Gastroesophageal sphincter (tissue), 4 donors: ENCODE measurements at regions not wholly inside any gene's neighbourhood (a gene's known extent, or its start where the extent isn't known, plus 50 kb on each side); places are given as distances from the start of the nearest gene placed in this dataset.

ENCODE experiments used
- ATAC-seq: fragments of 150-250 bp; one replicate; pipeline ENCODE4 v1.9.1; 2016; ENCODE audit warnings: mild to moderate bottlenecking, moderate library complexity
- H3K27ac ChIP-seq, 4 donors: fragments of 200-600 bp; sonication (generic) in 3 of 4; 1 replicate in 3 of 4; 2 replicates in 1 of 4; pipeline ENCODE4 v1.5.1; 2016 to 2019
- H3K27me3 ChIP-seq: fragments of 200-600 bp; sonication (generic); one replicate; pipeline ENCODE4 v1.5.1; 2019
- H3K36me3 ChIP-seq, 2 donors: fragments of 200-600 bp; sonication (generic); one replicate each; pipeline ENCODE4 v1.5.1; 2019; ENCODE audit warnings: control low read depth in 1 of 2
- H3K4me1 ChIP-seq, 3 donors: fragments of 200-600 bp; sonication (generic); 1 replicate in 2 of 3; 2 replicates in 1 of 3; pipeline ENCODE4 v1.5.1; 2016 to 2019; ENCODE audit warnings: control low read depth in 2 of 3
- H3K4me3 ChIP-seq, 2 donors: fragments of 200-600 bp; sonication (generic); one replicate each; pipeline ENCODE4 v1.5.1; 2019; ENCODE audit warnings: mild to moderate bottlenecking in 1 of 2, moderate library complexity in 1 of 2
- H3K9me3 ChIP-seq, 3 donors: fragments of 200-600 bp; sonication (generic); one replicate each; pipeline ENCODE4 v1.5.1; 2017 to 2019; ENCODE audit warnings: control low read depth in 2 of 3
- EP300 ChIP-seq: sonication (generic); formaldehyde crosslinking; IDR thresholded peaks from one replicate; pipeline ENCODE4 v1.6.1; 2017; ENCODE audit warnings: antibody characterized with exemption, mild to moderate bottlenecking
- POLR2A ChIP-seq, 2 donors: fragments of 450-650 bp; IDR thresholded peaks; one replicate each; pipeline ENCODE4 v1.6.1; 2017; ENCODE audit warnings: antibody characterized with exemption in 2 of 2, mild to moderate bottlenecking in 2 of 2, moderate library complexity in 1 of 2
- POLR2AphosphoS5 ChIP-seq: sonication (generic); formaldehyde crosslinking; IDR thresholded peaks from one replicate; pipeline ENCODE4 v1.6.1; 2017; ENCODE audit warnings: antibody characterized with exemption
- WGBS, 2 donors: methylation state at CpG; one replicate each; pipeline ENCODE4 v1.1.5; 2018; ENCODE audit warnings: low coverage in 1 of 2; 5-methylcytosine and 5-hydroxymethylcytosine counted together
- TF ChIP-seq, protein P1 (sequence below), 4 experiments: fragments of 200-600 bp in 2 of 4; fragments of 450-650 bp in 2 of 4; sonication (generic) in 1 of 4; IDR thresholded peaks; one replicate each; pipeline ENCODE4 v1.5.1; 2017 to 2019; ENCODE audit warnings: antibody characterized with exemption in 4 of 4, mild to moderate bottlenecking in 2 of 4, moderate library complexity in 2 of 4

DNA sequence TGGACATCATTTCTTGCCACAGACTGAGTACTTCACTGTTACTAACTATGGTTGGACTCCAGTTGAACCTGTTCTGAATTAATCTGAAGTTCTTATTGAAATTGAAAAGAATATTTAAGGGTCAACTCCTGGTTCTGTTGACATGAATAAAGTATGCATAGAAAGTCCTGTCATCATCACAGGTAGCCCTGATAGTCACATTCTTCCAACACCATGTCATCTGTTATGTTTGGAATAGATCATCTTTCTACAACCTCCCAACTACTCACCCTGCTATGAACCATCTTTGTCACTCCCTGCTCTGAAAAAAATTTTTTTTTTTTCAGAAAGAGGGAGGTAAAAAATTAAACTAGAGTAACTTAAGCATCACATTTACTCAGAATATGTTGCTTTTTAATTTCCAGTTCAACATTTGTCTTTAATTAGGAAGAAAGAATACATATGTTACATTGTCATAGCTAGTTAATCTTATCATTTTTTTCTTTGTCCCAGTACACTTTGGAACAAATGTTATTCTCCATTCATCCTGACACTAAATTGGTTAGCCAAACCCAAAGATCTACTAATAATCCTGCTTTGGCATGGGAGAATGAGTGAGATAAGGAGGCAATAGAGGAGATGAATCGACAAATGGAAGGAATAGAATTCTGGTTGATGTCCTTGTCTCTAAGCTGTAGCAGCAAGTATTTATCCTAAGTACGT, 775.1 kb upstream of the NRSN1 start:
- Histone ChIP-seq H3K4me3 (no peak overlapping the region), H3K27ac (no peak overlapping the region), H3K9me3 (no peaks in the 10 kb centered on the region), H3K27me3 (no peaks in the 10 kb centered on the region), H3K36me3 (no peaks in the 10 kb centered on the region), H3K4me1 (no peaks in the 10 kb centered on the region)
- 45 to 78% methylated on average over 2 of the region's 2 CpGs for WGBS, 2 donors
- TF ChIP-seq, protein P1, sequence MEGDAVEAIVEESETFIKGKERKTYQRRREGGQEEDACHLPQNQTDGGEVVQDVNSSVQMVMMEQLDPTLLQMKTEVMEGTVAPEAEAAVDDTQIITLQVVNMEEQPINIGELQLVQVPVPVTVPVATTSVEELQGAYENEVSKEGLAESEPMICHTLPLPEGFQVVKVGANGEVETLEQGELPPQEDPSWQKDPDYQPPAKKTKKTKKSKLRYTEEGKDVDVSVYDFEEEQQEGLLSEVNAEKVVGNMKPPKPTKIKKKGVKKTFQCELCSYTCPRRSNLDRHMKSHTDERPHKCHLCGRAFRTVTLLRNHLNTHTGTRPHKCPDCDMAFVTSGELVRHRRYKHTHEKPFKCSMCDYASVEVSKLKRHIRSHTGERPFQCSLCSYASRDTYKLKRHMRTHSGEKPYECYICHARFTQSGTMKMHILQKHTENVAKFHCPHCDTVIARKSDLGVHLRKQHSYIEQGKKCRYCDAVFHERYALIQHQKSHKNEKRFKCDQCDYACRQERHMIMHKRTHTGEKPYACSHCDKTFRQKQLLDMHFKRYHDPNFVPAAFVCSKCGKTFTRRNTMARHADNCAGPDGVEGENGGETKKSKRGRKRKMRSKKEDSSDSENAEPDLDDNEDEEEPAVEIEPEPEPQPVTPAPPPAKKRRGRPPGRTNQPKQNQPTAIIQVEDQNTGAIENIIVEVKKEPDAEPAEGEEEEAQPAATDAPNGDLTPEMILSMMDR (IDR thresholded peaks at IDR 0.05) = no peak
- no peak for ATAC-seq

DNA sequence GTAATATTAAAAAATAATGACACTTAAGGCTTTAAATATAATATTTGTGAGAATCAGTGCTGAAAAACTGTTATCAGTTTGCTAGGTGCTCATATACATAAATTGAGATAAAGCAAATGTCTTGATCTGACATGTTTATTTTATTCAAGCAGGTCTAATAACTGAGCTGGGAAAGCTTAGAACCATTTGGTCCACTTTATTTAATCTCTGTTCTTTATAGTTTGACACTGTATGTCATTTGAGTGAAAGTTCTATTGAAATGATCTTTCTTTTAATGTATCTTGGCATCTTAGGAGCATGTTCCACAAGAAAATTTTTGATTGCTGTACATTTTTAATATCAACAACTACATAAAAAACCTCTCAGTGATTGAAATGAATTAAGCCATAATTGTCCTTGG, 772.0 kb upstream of the NRSN1 start:
- Histone ChIP-seq H3K9me3 (no peaks in the 10 kb centered on the region), H3K27me3 (no peaks in the 10 kb centered on the region), H3K4me1 (no peaks in the 10 kb centered on the region), H3K4me3 (no peak overlapping the region), H3K27ac (no peak overlapping the region), H3K36me3 (no peaks in the 10 kb centered on the region)
- TF ChIP-seq POLR2AphosphoS5 = no peak
- ATAC-seq = no peak

GRCh38 chr6:23357185-23357766, 768.7 kb upstream of the NRSN1 start:
- H3K27ac ChIP-seq = no peak overlapping the region
- TF ChIP-seq POLR2AphosphoS5 = no peak
- TF ChIP-seq, protein P1 (IDR thresholded peaks at IDR 0.05) = no peak
- TF ChIP-seq POLR2A (IDR thresholded peaks at IDR 0.05) = no peak
- no peak for TF ChIP-seq EP300
- no peak for ATAC-seq
- no peak overlapping the region for H3K4me3 ChIP-seq
- no peaks in the 10 kb centered on the region for H3K27me3 ChIP-seq
- no peaks in the 10 kb centered on the region for H3K36me3 ChIP-seq
- no peaks in the 10 kb centered on the region for H3K9me3 ChIP-seq
- no peaks in the 10 kb centered on the region for H3K4me1 ChIP-seq
- WGBS, 2 donors = 37 to 50% methylated on average over 2 of the region's 2 CpGs

DNA sequence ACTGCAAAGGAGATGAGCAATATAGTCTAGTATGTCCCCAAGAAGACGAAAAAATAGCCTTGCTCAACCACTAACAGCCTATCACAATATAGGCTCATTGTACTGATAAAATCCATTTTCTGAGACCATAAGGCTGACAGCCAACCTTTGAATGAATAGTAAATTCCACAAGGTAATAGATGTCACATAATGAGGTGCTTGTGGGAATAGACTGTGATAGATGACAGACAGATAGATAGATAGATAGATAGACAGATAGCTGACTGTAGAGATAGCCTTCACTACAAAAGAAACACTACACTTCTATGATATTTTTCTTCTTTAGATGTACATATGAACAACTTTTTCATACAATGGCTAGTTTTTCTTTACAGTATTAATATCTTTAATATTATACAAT, 760.3 kb upstream of the NRSN1 start:
- no peak for ATAC-seq
- Histone ChIP-seq H3K9me3 (peaks cover 0 to 5% (median 0%) of the 10 kb centered on the region in 3 donors), H3K4me1 (no peaks in the 10 kb centered on the region), H3K36me3 (no peaks in the 10 kb centered on the region), H3K27ac (no peak overlapping the region), H3K4me3 (no peak overlapping the region), H3K27me3 (no peaks in the 10 kb centered on the region)
- TF ChIP-seq POLR2A (IDR thresholded peaks at IDR 0.05) (no peak), EP300 (no peak), POLR2AphosphoS5 (no peak)
- TF ChIP-seq, protein P1 (IDR thresholded peaks at IDR 0.05) = no peak
- WGBS, 2 donors = 22 to 36% methylated on average over 1 of the region's 1 CpG

DNA sequence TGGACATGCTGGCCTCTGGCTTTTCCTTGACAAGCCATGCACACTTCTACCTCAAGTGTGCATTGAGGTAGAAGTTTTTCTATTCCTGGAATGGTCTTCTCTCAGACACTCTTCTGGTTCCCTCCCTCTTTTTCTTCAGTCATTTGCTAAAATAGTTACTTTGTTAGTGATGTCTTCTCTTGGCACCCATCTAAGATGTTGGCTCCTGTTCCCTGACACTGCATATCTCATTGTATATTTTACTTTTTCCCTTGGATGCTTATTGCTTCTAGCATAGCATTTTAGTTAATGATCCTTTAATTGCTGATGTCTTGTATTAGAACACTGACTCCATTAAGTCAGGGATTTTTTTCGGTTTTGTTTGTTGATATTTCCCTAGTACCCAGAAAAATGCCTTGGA, 758.7 kb upstream of the NRSN1 start:
- peaks cover 0 to 5% (median 0%) of the 10 kb centered on the region in 3 donors for H3K9me3 ChIP-seq
- H3K27ac ChIP-seq = no peak overlapping the region
- TF ChIP-seq POLR2AphosphoS5 (no peak), POLR2A (IDR thresholded peaks at IDR 0.05) (no peak), EP300 (no peak)
- TF ChIP-seq, protein P1 (IDR thresholded peaks at IDR 0.05) = no peak
- H3K4me3 ChIP-seq = no peak overlapping the region
- WGBS, 2 donors = 25 to 35% methylated on average over 1 of the region's 1 CpG
- H3K4me1 ChIP-seq = no peaks in the 10 kb centered on the region
- no peaks in the 10 kb centered on the region for H3K36me3 ChIP-seq
- no peak for ATAC-seq
- H3K27me3 ChIP-seq = no peaks in the 10 kb centered on the region
